ENCODE measurements at regions not wholly inside any gene's neighbourhood (a gene's known extent, or its start where the extent isn't known, plus 50 kb on each side); places are given as distances from the start of the nearest gene placed in this dataset.
"Not testable (repeated sequence)": the region's sequence is repeated elsewhere in the genome, so short reads cannot be mapped to it uniquely, and the experiment has no call there.

DNA sequence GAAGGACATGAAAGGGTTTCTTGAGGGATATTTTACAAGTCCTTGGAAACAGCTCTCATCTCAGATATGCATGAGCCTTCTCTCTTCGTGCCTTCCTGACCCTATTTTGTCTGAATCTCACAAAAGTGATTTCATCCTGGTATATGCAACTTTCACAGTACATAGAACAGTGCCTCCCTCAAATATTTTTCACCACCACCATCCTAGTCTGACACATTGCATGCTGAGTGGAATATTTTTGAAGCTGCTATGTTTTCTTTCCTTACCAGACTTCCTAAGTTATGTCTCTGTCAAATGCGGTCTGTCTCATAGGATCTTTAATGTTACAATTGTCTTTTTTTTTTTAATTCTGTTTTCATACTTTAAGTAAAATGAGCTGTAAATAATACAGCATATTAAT, 673.3 kb upstream of the LRRN3 start:
- Histone ChIP-seq H3K27me3 (ENCODE audit: insufficient read depth, low read length) (no peaks in the 10 kb centered on the region), H3K79me2 (ENCODE audit: control insufficient read depth, insufficient read depth, low read length, unreplicated experiment) (no peaks in the 10 kb centered on the region), H3K27ac (ENCODE audit: low read depth, low read length) (no peak overlapping the region), H2AFZ (ENCODE audit: low read length, unreplicated experiment) (no peak overlapping the region), H3K4me3 (ENCODE audit: low read depth, low read length) (no peak overlapping the region), H3K36me3 (ENCODE audit: insufficient read depth, low read length) (no peaks in the 10 kb centered on the region), H3K4me1 (ENCODE audit: control insufficient read depth, insufficient read depth, low read length, unreplicated experiment) (no peaks in the 10 kb centered on the region)

DNA sequence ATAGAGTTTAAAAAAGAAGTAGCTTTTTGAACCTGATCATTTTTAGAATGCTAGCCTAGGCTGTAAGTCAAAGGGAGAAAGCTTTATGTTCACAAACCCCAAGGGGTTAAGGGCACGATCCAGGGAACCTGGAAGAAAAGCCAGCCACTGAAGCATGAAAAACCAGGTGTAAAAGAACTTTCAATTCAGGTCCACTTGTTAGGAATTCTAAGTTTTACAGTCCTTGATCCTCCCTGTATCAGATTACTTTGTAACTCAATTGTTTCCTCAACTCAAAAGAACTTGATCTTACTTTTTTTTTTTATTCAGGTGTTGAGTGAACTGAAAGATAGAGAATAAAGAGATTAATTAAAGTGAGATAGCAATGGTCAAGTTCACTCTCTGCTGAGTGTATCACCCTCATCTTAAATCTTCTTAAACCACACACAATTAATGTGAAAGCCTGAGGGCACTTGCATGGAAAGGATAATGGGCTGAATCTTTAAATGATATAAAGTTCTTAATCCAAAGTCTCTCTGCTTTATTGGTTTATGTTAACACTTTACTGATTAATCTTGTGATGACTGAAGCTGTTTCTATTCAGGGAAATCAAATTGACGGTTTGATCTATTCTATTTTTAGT, 672.2 kb upstream of the LRRN3 start:
- H3K27ac ChIP-seq (ENCODE audit: low read depth, low read length): no peak overlapping the region
- no peak overlapping the region for H2AFZ ChIP-seq (ENCODE audit: low read length, unreplicated experiment)
- H3K79me2 ChIP-seq (ENCODE audit: control insufficient read depth, insufficient read depth, low read length, unreplicated experiment): no peaks in the 10 kb centered on the region
- no peaks in the 10 kb centered on the region for H3K27me3 ChIP-seq (ENCODE audit: insufficient read depth, low read length)
- no peaks in the 10 kb centered on the region for H3K36me3 ChIP-seq (ENCODE audit: insufficient read depth, low read length)
- no peak overlapping the region for H3K4me3 ChIP-seq (ENCODE audit: low read depth, low read length)
- H3K4me1 ChIP-seq (ENCODE audit: control insufficient read depth, insufficient read depth, low read length, unreplicated experiment): no peaks in the 10 kb centered on the region

DNA sequence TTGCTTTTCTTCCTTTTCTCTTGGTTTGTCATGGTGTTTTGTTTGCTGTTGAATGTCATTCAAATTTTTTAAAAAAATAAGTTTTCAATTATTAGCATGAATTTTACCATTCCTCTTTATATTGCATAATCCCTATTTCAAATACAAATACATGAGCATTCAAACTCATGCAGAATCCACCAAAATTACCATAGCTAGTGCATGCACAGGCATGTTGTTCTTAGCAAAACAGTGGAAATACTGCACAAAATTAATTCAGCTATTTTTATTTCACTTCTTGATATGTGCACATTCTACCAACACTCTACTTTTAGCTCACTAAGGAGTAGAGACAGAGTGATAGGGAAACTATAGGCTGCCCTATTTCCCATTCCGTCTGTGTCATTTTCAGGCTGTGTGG, 670.1 kb upstream of the LRRN3 start:
- Histone ChIP-seq H3K27me3 (ENCODE audit: insufficient read depth, low read length) (no peaks in the 10 kb centered on the region), H2AFZ (ENCODE audit: low read length, unreplicated experiment) (no peak overlapping the region), H3K4me3 (ENCODE audit: low read depth, low read length) (no peak overlapping the region), H3K79me2 (ENCODE audit: control insufficient read depth, insufficient read depth, low read length, unreplicated experiment) (no peaks in the 10 kb centered on the region), H3K36me3 (ENCODE audit: insufficient read depth, low read length) (no peaks in the 10 kb centered on the region), H3K27ac (ENCODE audit: low read depth, low read length) (no peak overlapping the region), H3K4me1 (ENCODE audit: control insufficient read depth, insufficient read depth, low read length, unreplicated experiment) (no peaks in the 10 kb centered on the region)

DNA sequence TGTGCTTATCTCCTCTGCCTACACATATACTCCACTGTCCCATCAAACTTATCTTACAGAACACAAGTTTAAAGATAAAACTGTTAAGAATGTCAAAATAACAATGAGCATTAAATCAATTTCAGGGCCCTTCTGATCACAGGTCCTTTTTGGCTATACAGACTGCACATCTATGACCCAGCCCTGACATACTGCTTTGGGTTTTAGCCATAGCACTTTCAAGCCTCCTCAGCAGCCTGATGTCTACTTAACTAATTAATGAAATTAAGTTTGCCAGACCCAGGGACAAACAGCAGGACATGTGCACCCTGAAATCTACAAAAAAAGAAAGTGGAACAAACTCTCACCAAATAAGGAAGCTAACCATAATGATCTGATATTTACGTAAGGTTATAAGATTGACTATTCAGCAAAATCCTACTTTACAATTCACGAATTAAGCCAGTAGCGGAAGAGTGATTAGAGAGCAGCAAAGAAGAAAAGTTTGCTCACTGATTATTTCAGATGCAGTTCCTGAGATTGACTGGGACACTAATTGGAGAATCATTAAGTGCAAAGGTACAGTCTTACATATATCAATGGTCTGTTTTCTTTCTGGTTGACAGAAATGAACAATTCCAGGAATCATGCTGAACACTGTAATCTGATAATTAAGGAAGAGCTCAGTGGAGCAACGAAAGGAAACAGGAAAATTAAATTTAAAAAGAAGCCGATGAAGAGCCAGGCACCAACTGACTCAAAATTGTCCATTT, 669.3 kb upstream of the LRRN3 start:
- H2AFZ ChIP-seq (ENCODE audit: low read length, unreplicated experiment): no peak overlapping the region
- no peak overlapping the region for H3K27ac ChIP-seq (ENCODE audit: low read depth, low read length)
- H3K79me2 ChIP-seq (ENCODE audit: control insufficient read depth, insufficient read depth, low read length, unreplicated experiment): no peaks in the 10 kb centered on the region
- no peak overlapping the region for H3K4me3 ChIP-seq (ENCODE audit: low read depth, low read length)
- no peaks in the 10 kb centered on the region for H3K4me1 ChIP-seq (ENCODE audit: control insufficient read depth, insufficient read depth, low read length, unreplicated experiment)
- H3K27me3 ChIP-seq (ENCODE audit: insufficient read depth, low read length): no peaks in the 10 kb centered on the region
- H3K36me3 ChIP-seq (ENCODE audit: insufficient read depth, low read length): no peaks in the 10 kb centered on the region

DNA sequence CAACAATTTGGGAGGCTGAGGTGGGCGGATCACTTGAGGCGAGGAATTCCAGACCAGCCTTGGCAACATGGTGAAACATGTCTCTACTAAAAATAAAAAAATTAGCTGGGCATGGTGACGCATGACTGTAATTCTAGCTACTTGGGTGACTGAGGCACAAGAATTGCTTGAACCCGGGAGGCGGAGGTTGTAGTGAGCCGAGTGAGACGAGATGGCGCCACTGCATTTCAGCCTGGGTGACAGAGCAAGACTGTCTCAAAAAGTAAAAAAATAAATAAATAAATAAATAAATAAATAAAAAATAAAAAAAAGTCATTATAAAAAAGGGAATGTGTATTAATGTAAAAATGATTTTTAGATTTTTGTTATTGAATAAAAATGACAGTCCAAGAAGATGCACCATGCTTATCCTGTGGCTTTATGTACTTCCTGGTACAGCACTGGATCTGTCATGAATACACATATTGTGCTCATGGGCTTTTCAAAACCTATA, 658.8 kb upstream of the LRRN3 start:
- no peaks in the 10 kb centered on the region for H3K79me2 ChIP-seq (ENCODE audit: control insufficient read depth, insufficient read depth, low read length, unreplicated experiment)
- no peaks in the 10 kb centered on the region for H3K27me3 ChIP-seq (ENCODE audit: insufficient read depth, low read length)
- no peak overlapping the region for H2AFZ ChIP-seq (ENCODE audit: low read length, unreplicated experiment)
- no peak overlapping the region for H3K4me3 ChIP-seq (ENCODE audit: low read depth, low read length)
- no peaks in the 10 kb centered on the region for H3K4me1 ChIP-seq (ENCODE audit: control insufficient read depth, insufficient read depth, low read length, unreplicated experiment)
- no peaks in the 10 kb centered on the region for H3K36me3 ChIP-seq (ENCODE audit: insufficient read depth, low read length)
- no peak overlapping the region for H3K27ac ChIP-seq (ENCODE audit: low read depth, low read length)

DNA sequence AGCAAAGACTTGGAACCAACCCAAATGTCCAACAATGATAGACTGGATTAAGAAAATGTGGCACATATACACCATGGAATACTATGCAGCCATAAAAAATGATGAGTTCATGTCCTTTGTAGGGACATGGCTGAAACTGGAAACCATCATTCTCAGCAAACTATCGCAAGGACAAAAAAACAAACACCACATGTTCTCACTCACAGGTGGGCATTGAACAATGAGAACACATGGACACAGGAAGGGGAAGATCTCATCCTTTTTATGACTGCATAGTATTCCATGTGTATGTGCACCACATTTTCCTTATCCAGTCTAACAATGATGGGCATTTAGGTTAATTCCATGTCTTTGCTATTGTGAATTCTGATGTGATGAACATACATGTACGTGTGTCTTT, 652.0 kb upstream of the LRRN3 start:
- not testable (repeated sequence) for H3K4me3 ChIP-seq (ENCODE audit: low read depth, low read length); H3K4me1 ChIP-seq (ENCODE audit: control insufficient read depth, insufficient read depth, low read length, unreplicated experiment); H3K27ac ChIP-seq (ENCODE audit: low read depth, low read length); H3K27me3 ChIP-seq (ENCODE audit: insufficient read depth, low read length); H3K79me2 ChIP-seq (ENCODE audit: control insufficient read depth, insufficient read depth, low read length, unreplicated experiment); H2AFZ ChIP-seq (ENCODE audit: low read length, unreplicated experiment); H3K36me3 ChIP-seq (ENCODE audit: insufficient read depth, low read length)

DNA sequence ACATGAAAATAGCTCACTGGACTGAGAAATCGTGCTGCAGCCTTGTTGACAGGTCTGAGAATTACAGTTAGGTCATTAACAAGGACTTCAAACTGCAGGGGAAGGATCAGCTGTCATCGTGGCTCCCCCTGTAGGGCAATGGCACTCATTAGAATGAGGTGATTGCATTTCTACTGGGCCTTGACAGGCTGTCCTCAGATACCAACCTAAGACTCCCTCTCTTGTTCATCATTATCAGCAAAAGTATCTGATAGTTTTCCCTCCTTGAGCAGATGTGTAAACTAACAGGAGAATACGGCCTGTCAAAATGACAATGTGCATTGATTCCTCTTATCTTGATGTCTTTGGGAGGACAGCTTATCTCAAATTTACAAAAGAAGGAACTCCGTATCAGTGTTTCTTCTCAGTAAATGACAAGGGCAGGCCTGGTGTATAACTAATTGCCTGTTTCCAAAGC, 648.5 kb upstream of the LRRN3 start:
- Histone ChIP-seq H3K79me2 (ENCODE audit: control insufficient read depth, insufficient read depth, low read length, unreplicated experiment) (no peaks in the 10 kb centered on the region), H3K27me3 (ENCODE audit: insufficient read depth, low read length) (no peaks in the 10 kb centered on the region), H3K36me3 (ENCODE audit: insufficient read depth, low read length) (no peaks in the 10 kb centered on the region), H2AFZ (ENCODE audit: low read length, unreplicated experiment) (no peak overlapping the region), H3K4me1 (ENCODE audit: control insufficient read depth, insufficient read depth, low read length, unreplicated experiment) (no peaks in the 10 kb centered on the region), H3K4me3 (ENCODE audit: low read depth, low read length) (no peak overlapping the region), H3K27ac (ENCODE audit: low read depth, low read length) (no peak overlapping the region)

DNA sequence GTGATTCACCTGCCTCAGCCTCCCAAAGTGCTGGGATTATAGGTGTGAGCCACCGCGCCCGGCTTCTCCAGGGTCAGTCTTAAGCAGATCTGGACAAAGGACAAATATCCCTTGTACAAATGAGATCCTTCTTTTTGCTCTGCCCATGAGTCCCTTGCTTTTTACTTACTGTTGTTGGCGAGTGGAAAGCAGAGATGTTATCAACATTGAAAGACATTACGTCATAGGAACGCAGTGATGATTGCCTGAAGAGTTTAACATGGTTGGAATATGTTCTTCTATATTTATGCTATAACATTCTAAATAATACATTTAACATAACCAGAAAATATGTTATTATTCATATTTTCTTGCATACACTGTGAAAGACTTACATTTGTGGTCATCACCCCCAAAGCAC, 644.3 kb upstream of the LRRN3 start:
- Histone ChIP-seq H3K27ac (ENCODE audit: low read depth, low read length) (no peak overlapping the region), H3K36me3 (ENCODE audit: insufficient read depth, low read length) (no peaks in the 10 kb centered on the region), H2AFZ (ENCODE audit: low read length, unreplicated experiment) (no peak overlapping the region), H3K4me1 (ENCODE audit: control insufficient read depth, insufficient read depth, low read length, unreplicated experiment) (no peaks in the 10 kb centered on the region), H3K79me2 (ENCODE audit: control insufficient read depth, insufficient read depth, low read length, unreplicated experiment) (no peaks in the 10 kb centered on the region), H3K27me3 (ENCODE audit: insufficient read depth, low read length) (no peaks in the 10 kb centered on the region), H3K4me3 (ENCODE audit: low read depth, low read length) (no peak overlapping the region)

DNA sequence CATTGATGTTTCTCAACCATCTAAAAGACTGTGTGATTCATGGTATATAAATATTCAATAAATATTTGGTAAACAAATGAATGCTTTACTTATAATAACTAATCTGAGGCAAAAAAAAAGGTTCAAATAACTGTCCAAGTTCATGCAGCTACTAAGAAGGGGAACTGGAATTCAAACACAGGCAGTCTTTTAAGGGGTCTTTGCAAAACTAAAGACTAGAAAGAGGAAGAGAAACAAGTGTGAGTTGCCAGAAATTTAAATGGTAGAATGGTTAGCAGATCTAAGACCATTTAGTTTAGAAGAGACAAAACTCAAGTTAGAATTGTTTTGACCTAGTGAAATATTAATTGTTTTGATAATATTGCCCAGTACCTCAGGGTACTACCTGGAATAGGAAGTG, 642.0 kb upstream of the LRRN3 start:
- no peaks in the 10 kb centered on the region for H3K36me3 ChIP-seq (ENCODE audit: insufficient read depth, low read length)
- H3K4me1 ChIP-seq (ENCODE audit: control insufficient read depth, insufficient read depth, low read length, unreplicated experiment): no peaks in the 10 kb centered on the region
- H3K27me3 ChIP-seq (ENCODE audit: insufficient read depth, low read length): no peaks in the 10 kb centered on the region
- H2AFZ ChIP-seq (ENCODE audit: low read length, unreplicated experiment): no peak overlapping the region
- H3K4me3 ChIP-seq (ENCODE audit: low read depth, low read length): no peak overlapping the region
- no peaks in the 10 kb centered on the region for H3K79me2 ChIP-seq (ENCODE audit: control insufficient read depth, insufficient read depth, low read length, unreplicated experiment)
- no peak overlapping the region for H3K27ac ChIP-seq (ENCODE audit: low read depth, low read length)

DNA sequence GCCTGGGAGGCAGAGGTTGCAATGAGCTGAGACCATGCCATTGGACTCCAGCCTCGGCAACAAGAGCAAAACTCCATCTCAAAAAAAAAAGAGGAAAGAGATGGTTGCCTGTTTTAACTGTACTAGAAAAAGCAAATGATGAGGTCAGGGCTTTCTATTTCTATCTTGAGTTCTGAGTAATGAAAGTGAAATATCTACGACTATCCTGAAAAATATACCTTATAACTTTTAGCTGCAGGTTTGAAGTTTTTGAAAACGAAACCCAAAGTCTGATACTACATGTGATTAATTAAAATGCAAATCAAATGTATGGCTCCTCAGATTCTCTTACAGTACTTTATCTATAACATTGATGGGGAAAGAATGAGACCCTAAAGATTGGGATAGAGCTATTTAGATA, 636.2 kb upstream of the LRRN3 start:
- no peaks in the 10 kb centered on the region for H3K36me3 ChIP-seq (ENCODE audit: insufficient read depth, low read length)
- H3K79me2 ChIP-seq (ENCODE audit: control insufficient read depth, insufficient read depth, low read length, unreplicated experiment): no peaks in the 10 kb centered on the region
- H3K27me3 ChIP-seq (ENCODE audit: insufficient read depth, low read length): no peaks in the 10 kb centered on the region
- no peak overlapping the region for H3K4me3 ChIP-seq (ENCODE audit: low read depth, low read length)
- no peak overlapping the region for H2AFZ ChIP-seq (ENCODE audit: low read length, unreplicated experiment)
- H3K4me1 ChIP-seq (ENCODE audit: control insufficient read depth, insufficient read depth, low read length, unreplicated experiment): no peaks in the 10 kb centered on the region
- no peak overlapping the region for H3K27ac ChIP-seq (ENCODE audit: low read depth, low read length)

DNA sequence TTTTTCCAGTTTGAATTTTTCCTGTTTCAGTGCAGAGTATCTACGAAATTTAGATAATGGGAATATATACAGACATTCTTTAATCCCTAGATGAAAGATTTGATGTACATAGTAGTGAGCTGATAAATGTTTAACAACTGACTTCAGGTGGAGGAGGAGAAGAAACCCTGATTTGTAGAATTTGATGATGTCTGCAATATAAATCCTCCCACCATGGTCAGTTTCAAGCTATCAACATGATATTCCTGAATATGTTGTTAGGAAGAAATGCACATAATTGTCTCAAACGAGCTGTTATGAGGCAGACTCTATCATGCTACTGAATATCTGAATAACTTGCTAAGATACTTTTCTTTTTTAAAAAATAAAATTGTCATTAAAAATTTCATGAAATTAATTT, 629.3 kb upstream of the LRRN3 start:
- Histone ChIP-seq H3K79me2 (ENCODE audit: control insufficient read depth, insufficient read depth, low read length, unreplicated experiment) (no peaks in the 10 kb centered on the region), H3K4me1 (ENCODE audit: control insufficient read depth, insufficient read depth, low read length, unreplicated experiment) (no peaks in the 10 kb centered on the region), H3K36me3 (ENCODE audit: insufficient read depth, low read length) (no peaks in the 10 kb centered on the region), H3K4me3 (ENCODE audit: low read depth, low read length) (no peak overlapping the region), H3K27ac (ENCODE audit: low read depth, low read length) (no peak overlapping the region), H2AFZ (ENCODE audit: low read length, unreplicated experiment) (no peak overlapping the region), H3K27me3 (ENCODE audit: insufficient read depth, low read length) (no peaks in the 10 kb centered on the region)

Measured in ACC112 (cell line).